HG03097 (cell line): ENCODE measurements at regions not wholly inside any gene's neighbourhood (a gene's known extent, or its start where the extent isn't known, plus 50 kb on each side); places are given as distances from the start of the nearest gene placed in this dataset.

Source experiments
- ATAC-seq: cut with Tn5 transposase; IDR thresholded peaks from one replicate; pipeline ENCODE4 v1.9.1; 2021; ENCODE audit not compliant: unreplicated experiment, low FRiP score

GRCh38 chr12:115659422-115659821 is 618.1 kb downstream of the MED13L start:
- no peak for ATAC-seq

- ATAC-seq = no peak
Measured at GRCh38 chr12:115657081-115658013, 620.1 kb downstream of the MED13L start.

GRCh38 chr12:115650026-115650425 is 627.5 kb downstream of the MED13L start:
- ATAC-seq = no peak

- no peak for ATAC-seq
Measured at GRCh38 chr12:115648463-115648862, 629.0 kb downstream of the MED13L start.

GRCh38 chr12:115646210-115646609 is 631.3 kb downstream of the MED13L start:
- ATAC-seq = no peak

- no peak for ATAC-seq
Measured at GRCh38 chr12:115640929-115641328, 636.6 kb downstream of the MED13L start.

GRCh38 chr12:115639648-115640012 is 637.9 kb downstream of the MED13L start:
- ATAC-seq = no peak

GRCh38 chr12:115638733-115639647 is 638.5 kb downstream of the MED13L start:
- ATAC-seq = no peak

- no peak for ATAC-seq
Measured at GRCh38 chr12:115636546-115636945, 640.9 kb downstream of the MED13L start.

GRCh38 chr12:115632308-115632707 is 645.2 kb downstream of the MED13L start:
- no peak for ATAC-seq

GRCh38 chr12:115630136-115630535 is 647.4 kb downstream of the MED13L start:
- no peak for ATAC-seq

GRCh38 chr12:115626210-115626609 is 651.3 kb downstream of the MED13L start:
- no peak for ATAC-seq

- no peak for ATAC-seq
Measured at GRCh38 chr12:115623764-115624334, 653.6 kb downstream of the MED13L start.

- no peak for ATAC-seq
Measured at GRCh38 chr12:115623275-115623674, 654.2 kb downstream of the MED13L start.

- no peak for ATAC-seq
Measured at GRCh38 chr12:115620816-115621215, 656.7 kb downstream of the MED13L start.

- ATAC-seq = no peak
Measured at GRCh38 chr12:115619889-115620288, 657.6 kb downstream of the MED13L start.

GRCh38 chr12:115619061-115619460 is 658.4 kb downstream of the MED13L start:
- no peak for ATAC-seq

GRCh38 chr12:115618105-115618504 is 659.4 kb downstream of the MED13L start:
- ATAC-seq = no peak

- no peak for ATAC-seq
Measured at GRCh38 chr12:115617391-115617790, 660.1 kb downstream of the MED13L start.

- ATAC-seq = no peak
Measured at GRCh38 chr12:115611477-115611876, 666.0 kb downstream of the MED13L start.

- ATAC-seq = no peak
Measured at GRCh38 chr12:115609347-115609746, 668.1 kb downstream of the MED13L start.
